PFSK-1 (cell line): ENCODE measurements at regions not wholly inside any gene's neighbourhood (a gene's known extent, or its start where the extent isn't known, plus 50 kb on each side); places are given as distances from the start of the nearest gene placed in this dataset.

Source experiments
- FOXP2 ChIP-seq: optimal IDR thresholded peaks from 2 replicates; pipeline ENCODE3; 2011; ENCODE audit warnings: borderline replicate concordance, control low read depth, inconsistent platforms; ENCODE audit not compliant: insufficient read depth; ENCODE audit errors: extremely low read length, extremely low read depth
- POLR2AphosphoS5 ChIP-seq: IDR thresholded peaks from 2 replicates; pipeline ENCODE4 v1.6.1; 2012; ENCODE audit warnings: low read depth, mild to moderate bottlenecking, control low read depth, low read length, moderate library complexity
- SIN3A ChIP-seq: IDR thresholded peaks from 2 replicates; pipeline ENCODE4 v1.6.1; 2012; ENCODE audit warnings: mild to moderate bottlenecking, low read length, moderate library complexity, borderline replicate concordance; ENCODE audit not compliant: insufficient read depth
- TAF1 ChIP-seq: IDR thresholded peaks from 2 replicates; pipeline ENCODE4 v1.6.1; 2012; ENCODE audit warnings: low read length, control low read depth, borderline replicate concordance; ENCODE audit not compliant: insufficient read depth
- TF ChIP-seq, protein P1 (sequence below), 2 experiments: IDR thresholded peaks; 2 replicates each; pipeline versions ENCODE4 v1.6.1 to v1.8.0; 2011 to 2012; ENCODE audit warnings: low read depth in 2 of 2, low read length in 2 of 2, control low read depth in 1 of 2, inconsistent platforms in 1 of 2, mild to moderate bottlenecking in 1 of 2, moderate library complexity in 1 of 2; ENCODE audit not compliant: insufficient read depth in 1 of 2

GRCh38 chr5:52672459-52672858, 115.3 kb upstream of the ITGA1 start:
- no peak for TF ChIP-seq TAF1
- TF ChIP-seq, protein P1, sequence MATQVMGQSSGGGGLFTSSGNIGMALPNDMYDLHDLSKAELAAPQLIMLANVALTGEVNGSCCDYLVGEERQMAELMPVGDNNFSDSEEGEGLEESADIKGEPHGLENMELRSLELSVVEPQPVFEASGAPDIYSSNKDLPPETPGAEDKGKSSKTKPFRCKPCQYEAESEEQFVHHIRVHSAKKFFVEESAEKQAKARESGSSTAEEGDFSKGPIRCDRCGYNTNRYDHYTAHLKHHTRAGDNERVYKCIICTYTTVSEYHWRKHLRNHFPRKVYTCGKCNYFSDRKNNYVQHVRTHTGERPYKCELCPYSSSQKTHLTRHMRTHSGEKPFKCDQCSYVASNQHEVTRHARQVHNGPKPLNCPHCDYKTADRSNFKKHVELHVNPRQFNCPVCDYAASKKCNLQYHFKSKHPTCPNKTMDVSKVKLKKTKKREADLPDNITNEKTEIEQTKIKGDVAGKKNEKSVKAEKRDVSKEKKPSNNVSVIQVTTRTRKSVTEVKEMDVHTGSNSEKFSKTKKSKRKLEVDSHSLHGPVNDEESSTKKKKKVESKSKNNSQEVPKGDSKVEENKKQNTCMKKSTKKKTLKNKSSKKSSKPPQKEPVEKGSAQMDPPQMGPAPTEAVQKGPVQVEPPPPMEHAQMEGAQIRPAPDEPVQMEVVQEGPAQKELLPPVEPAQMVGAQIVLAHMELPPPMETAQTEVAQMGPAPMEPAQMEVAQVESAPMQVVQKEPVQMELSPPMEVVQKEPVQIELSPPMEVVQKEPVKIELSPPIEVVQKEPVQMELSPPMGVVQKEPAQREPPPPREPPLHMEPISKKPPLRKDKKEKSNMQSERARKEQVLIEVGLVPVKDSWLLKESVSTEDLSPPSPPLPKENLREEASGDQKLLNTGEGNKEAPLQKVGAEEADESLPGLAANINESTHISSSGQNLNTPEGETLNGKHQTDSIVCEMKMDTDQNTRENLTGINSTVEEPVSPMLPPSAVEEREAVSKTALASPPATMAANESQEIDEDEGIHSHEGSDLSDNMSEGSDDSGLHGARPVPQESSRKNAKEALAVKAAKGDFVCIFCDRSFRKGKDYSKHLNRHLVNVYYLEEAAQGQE (IDR thresholded peaks at IDR 0.05; ENCODE audit: insufficient read depth in 1 of 2, low read depth in 2 of 2, low read length in 2 of 2): no peak
- TF ChIP-seq SIN3A: no peak
- TF ChIP-seq FOXP2: no peak
- TF ChIP-seq POLR2AphosphoS5: no peak

- TF ChIP-seq TAF1: no peak
- no peak for TF ChIP-seq POLR2AphosphoS5
- TF ChIP-seq FOXP2: no peak
- no peak for TF ChIP-seq SIN3A
- TF ChIP-seq, protein P1 (IDR thresholded peaks at IDR 0.05; ENCODE audit: insufficient read depth in 1 of 2, low read depth in 2 of 2, low read length in 2 of 2): no peak
Observed at GRCh38 chr5:52673495-52673894, 114.2 kb upstream of the ITGA1 start.

- no peak for TF ChIP-seq SIN3A
- no peak for TF ChIP-seq POLR2AphosphoS5
- TF ChIP-seq TAF1: no peak
- TF ChIP-seq FOXP2: no peak
- TF ChIP-seq, protein P1 (IDR thresholded peaks at IDR 0.05; ENCODE audit: insufficient read depth in 1 of 2, low read depth in 2 of 2, low read length in 2 of 2): no peak
Observed at GRCh38 chr5:52674815-52675545, 112.7 kb upstream of the ITGA1 start.

GRCh38 chr5:52682492-52682891, 105.2 kb upstream of the ITGA1 start:
- TF ChIP-seq SIN3A (no peak), TAF1 (no peak), POLR2AphosphoS5 (no peak), FOXP2 (no peak)
- TF ChIP-seq, protein P1 (IDR thresholded peaks at IDR 0.05; ENCODE audit: insufficient read depth in 1 of 2, low read depth in 2 of 2, low read length in 2 of 2): no peak
